SKM-1 (cell line): ENCODE measurements at regions not wholly inside any gene's neighbourhood (a gene's known extent, or its start where the extent isn't known, plus 50 kb on each side); places are given as distances from the start of the nearest gene placed in this dataset.
"Not testable (repeated sequence)": the region's sequence is repeated elsewhere in the genome, so short reads cannot be mapped to it uniquely, and the experiment has no call there.

Experiments used
- DNase-seq: peaks from one replicate; lab custom pipeline; 2025; ENCODE audit not compliant: unreplicated experiment; lab: John Stamatoyannopoulos, UW

DNA sequence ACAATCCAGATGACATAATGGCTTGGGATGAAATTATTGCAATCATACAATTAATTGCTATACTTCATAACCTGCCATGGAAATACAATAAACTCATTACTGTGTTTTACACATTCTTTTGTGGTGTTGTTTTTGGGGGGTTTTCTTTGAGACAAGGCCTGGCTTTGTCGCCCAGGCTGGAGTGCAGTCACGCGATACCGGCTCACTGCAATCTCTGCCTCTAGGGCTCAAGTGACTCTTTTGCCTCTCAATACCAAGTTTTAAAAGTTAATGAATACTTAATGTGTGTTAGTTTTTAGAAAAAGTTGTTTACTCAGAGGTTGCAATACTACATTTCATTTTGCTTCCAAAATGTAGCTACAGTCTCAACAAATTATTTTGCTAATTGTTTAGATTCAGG lies 598.4 kb downstream of the CHSY3 start:
- DNase-seq = no peak

DNA sequence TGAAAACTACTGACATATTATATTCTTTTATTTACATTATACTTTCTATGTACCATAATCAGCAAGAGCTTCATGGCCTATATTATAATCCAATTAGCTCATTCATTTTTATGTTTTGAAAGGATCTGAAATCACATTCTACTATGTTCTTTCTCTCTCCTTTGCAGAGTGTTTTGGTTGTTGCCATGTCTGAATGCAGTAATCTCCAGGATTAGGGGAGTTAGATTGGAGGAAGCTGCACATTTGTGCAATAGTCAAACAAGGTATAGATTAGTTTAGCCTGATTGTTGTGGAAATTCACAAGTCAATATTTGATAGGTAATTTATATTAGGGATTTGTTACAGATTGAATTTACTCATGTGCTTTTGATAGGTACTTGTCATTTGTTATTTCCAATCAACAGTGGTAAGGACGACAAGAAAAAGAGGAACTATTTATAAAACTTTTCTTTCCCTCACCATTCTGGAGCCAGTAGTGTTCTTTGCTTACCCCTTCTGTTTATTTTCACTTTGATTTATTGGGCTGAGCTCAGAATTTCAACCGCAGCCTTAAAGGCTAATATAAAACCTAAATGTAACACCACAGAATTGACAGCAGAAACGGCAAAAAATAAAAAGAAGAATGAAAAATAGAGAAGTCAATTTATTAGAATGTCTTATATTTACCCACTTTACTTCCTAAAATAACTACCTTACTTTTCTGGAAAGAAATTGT lies 597.0 kb downstream of the CHSY3 start:
- DNase-seq = no peak

DNA sequence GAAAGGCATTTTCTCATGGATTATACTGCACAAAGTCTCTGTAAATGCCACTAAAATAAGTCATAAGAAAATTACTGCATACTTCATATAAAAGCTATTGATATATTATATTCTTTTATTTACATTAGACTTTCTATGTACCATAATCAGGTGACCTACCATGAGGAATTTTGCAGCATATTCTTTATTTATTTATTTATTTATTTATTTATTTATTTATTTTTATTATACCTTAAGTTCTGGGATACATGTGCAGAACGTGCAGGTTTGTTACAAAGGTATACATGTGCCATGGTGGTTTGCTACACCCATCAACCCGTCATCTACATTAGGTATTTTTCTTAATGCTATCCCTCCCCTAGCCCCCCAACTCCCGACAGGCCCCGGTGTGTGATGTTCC lies 596.2 kb downstream of the CHSY3 start:
- DNase-seq = not testable (repeated sequence)

DNA sequence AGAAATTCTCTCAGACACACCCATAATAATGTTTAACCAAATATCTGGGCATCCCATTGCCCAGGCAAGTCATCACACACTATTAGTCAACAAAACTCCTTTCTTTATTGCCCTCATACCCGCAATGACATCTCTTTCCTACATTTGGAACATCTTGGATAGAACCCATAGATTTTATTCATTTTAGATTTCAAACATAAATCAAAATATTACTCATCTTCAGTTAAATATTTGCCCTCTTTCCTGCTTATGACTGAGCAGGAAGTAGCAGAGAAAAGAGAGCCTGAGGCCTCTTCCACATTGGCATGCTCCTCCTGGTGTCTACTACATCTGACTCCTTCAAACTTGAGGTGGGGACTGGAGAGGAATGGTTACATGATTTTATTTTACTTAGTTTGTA lies 592.0 kb downstream of the CHSY3 start:
- DNase-seq = no peak

DNA sequence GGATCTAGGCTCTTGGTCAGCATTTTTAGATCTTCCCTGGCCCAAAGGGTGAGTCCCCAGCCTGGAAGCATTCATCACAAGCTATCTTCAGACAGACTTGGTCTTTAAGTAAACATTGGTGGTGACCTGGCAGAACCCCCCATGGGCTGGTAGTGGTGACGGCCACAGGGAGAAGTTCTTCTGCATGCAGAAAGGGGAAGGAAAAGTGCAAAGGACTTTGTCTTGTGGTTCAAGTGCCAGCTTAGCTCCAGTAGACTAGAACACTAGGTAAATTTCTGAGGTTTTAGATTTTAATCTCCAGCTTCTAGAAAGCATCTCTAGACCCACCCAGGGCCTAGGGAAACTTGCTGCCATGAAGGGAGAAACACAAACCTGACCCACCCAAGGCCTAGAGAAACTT lies 584.0 kb downstream of the CHSY3 start:
- DNase-seq = no peak

DNA sequence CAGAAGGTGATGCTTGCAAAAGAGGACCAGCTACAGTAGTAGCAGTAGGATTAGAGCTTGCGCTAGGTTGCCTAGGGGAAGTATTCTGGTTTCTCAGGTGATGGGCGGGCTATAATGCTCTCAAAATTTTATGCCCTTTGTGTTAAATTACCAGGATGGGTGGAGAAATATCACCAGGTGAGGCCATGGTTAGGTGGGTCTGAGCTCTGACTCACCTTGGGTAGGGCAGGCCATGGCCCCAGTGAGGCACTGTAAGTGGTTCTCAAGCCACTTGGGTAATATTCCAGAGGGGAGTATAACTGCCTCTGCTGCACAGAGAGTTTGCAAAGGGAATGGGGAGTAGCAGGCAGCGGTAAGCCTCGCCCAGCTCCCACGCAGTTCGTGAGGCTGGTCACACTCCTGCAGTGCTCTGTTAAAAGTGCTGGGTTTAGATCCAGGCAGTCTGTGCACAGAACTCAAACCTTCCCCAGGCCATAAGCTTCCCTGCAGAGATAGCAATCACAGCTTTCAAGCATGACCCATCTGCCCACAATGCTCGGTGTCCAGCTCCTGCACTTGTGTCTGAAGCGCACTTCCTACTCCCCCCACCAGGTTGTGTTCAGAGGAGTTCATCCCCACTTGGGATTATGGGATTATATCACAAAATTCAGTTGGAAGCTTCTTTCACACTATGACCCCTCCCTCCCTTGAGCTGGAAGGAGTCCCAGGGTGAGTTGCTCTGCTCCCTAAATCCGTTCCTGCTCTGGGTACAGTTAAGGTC lies 575.0 kb downstream of the CHSY3 start:
- DNase-seq = no peak

DNA sequence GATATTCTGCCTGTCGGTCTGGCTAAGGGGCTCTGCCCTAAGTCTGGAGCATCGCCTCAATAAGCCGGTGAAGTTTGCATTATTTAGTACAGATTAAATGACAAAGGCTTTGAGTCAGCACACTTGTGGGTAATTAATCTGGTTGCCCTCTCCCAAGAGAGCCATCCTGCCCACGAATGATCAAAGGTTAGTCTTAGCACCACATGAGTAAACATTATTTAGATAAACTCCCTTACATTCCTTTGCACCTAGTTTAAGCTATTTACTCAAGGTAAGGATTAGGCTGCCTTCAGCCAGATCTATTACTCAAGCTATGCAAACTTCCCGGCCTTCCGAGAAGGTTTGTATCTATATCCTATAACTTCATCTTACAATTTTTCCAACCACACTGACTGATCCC lies 572.1 kb downstream of the CHSY3 start:
- no peak for DNase-seq

DNA sequence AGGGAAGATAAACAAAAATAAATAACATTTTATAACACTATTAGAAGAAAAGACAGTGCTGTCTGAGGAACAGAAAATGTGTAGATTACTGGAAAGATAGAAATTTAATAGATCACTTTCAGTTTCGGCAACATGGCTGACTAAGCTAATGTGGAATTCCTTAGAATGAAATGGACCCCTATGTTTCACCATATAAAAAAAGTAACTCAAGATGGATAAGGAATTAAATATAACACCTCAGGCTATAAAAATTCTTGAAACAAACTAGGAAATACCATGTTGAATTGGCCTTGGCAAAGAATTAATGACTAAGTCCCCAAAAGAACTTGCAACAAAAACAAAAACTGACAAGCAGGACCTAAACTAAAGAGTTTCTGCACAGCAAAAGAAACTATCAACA lies 558.3 kb downstream of the CHSY3 start:
- DNase-seq = no peak

DNA sequence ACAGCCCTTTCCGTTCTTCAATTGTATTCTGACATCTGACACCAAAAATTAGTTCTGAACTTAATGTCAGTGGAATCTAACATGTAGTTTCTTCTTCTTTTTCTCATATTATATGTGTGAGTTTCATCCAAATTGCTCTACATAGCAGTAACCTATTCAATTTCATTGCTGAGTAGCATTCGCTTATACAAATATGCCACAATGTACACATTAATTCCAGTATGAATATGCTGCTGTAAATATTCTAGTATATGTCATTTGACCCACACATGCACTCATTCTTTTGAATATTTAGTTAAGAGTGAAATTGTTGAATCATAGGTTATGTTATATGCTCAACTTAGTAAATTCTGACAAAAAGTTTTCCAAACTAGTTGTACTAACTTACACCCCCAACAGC lies 550.9 kb downstream of the CHSY3 start:
- DNase-seq = no peak

DNA sequence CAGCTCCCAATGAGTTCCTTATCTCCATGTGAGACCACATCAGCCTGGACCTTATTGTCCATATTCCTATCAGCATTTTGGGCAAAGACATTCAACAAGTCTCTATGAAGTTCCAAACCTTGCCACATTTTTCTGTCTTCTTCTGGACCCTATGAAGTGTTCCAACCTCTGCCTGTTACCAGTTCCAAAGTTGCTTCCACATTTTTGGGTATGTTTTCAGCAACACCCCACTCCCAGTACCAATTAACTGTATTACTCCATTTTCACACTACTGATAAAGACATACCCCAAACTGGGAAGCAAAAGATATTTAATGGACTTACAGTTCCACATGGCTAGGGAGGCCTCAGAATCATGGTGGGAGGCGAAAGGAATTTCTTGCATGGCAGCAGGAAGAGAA lies 548.5 kb downstream of the CHSY3 start:
- DNase-seq = no peak

DNA sequence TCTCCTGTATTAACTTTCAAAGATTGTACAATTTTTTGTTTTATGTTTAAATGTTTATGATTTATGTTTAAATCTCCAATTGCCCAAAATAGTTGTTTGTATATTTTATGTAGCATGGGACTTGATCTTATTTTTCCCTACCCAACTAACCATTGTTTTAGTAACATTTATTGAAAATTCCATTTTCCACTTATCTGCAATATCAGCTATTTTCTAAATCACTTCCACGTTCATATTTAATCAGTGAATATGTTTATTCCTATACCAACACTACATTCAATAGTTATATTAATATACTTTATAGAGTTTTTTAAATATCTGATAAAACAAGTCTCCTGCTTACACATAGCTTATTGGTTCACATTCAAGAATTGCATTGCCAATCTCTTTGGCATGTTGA lies 532.2 kb downstream of the CHSY3 start:
- DNase-seq = no peak

DNA sequence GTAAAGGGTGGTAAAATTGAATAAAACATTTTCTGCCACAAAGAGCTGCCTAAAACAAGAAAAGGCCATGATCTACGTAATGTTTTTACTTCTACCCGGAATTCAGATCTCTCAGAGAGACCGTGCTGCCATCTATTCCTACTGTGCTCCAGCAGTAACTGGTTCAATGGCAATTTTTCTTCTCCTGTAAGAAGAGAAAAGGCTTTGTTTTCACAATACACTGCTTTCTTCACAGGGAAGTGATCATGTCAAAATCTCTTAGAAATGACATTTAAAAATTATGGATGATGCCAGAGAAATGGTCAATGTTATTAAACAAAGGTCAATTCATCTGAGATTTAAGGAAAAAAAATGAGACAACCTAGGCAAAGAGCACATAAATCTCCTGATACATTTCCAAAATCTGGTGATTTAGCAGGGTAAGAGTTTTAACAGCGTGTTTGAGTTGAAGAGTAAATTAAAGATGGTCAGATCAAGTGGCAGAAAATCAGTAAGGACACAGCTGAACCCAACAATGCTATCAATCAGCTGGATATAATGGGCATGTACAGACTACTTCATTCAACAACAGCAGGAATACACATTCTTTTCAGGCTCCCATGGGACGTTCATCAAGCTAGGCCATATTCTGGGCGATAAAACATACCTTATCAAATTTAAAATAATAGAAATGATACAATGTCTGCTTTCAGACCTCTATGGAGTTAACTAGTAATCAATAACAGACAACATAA lies 523.1 kb downstream of the CHSY3 start:
- no peak for DNase-seq

DNA sequence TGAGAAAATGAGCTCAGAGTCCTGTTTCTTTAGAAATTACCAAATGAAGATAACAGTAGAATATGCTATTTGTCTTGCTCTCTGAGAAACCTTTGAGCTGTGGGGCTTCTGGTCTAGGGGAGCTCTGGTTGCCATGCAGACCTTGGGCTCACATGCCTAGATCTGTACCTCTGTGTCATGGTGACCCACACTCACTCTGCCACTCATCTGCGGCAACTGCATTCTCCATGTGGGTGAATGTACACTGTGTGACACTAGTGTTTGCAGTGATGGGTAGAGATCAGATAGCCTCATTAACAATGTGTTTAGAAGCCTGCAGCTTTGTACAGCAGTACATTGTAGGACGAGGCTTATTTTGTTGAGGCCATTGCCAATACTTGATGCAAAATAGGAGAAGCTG lies 521.2 kb downstream of the CHSY3 start:
- peak; percentile 12 for DNase-seq

DNA sequence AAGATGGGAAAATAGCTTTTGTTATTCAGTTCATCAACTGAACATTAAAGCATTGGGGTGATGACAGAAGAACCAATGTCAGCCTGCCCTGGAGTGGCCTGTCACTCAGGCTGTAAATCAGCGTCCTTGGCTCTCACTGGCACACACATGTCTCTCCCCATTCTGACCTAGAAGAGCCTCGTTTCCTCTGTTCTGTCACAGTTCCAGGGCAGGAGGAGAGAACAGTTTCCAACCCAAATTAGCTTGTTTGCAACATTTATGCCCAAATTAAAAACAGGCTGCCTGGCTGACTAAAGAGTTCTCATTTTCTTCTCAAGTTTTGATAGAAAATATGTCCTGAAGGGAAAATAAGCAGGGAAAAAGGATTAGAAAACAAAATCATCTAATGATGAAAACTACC lies 520.1 kb downstream of the CHSY3 start:
- DNase-seq = no peak

DNA sequence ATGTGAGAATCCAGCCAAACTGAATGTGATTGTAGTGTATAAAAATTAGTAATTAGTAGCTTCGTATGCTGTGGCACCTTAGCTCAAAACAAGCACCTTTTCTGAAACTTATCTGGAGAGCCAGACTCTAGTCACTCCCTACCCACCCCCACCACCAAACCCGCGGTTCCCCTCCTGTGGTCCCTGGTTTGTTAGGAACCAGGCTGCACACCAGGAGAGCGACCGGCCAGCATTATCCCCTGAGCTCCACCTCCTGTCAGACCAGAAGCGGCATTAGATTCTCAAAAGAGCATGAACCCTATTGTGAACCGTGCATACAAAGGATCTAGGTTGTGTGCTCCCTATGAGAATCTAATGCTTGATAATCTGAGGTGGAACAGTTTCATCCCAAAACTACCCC lies 498.6 kb downstream of the CHSY3 start:
- no peak for DNase-seq

DNA sequence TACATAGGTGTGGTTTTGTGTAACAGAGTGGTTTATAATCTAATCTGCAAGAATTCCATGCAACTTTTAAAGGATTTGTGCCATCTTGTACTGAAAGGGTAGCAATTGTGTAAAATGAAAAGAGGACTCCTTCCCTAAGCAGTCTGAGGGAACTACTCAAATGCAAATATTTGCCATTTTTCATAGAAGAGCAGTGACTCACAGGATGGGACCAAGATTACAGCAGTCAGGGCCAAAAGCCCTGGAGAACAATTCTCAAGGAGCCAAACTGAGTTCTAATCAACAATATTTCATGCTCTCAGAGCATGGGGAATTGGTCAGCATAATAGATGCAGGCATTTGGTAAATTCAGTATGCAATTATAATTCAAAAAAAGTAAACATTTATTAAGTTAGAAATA lies 495.8 kb downstream of the CHSY3 start:
- no peak for DNase-seq

DNA sequence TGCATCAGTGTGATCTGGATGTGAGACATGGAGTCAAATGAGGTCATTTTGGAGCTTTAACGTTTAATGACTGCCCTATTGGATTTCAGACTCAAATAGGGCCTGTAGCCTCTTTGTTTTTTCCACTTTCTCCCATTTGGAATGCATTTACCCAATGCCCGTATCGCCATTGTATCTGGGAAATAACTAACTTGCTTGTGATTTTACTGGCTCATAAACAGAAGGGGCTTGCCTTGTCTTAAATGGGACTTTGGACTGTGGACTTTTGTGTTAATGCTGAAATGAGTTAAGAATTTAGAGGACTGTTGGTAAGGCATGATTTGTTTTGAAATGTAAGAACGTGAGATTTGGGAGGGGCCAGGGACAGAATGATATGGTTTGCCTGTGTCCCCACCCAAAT lies 494.6 kb downstream of the CHSY3 start:
- DNase-seq = no peak

DNA sequence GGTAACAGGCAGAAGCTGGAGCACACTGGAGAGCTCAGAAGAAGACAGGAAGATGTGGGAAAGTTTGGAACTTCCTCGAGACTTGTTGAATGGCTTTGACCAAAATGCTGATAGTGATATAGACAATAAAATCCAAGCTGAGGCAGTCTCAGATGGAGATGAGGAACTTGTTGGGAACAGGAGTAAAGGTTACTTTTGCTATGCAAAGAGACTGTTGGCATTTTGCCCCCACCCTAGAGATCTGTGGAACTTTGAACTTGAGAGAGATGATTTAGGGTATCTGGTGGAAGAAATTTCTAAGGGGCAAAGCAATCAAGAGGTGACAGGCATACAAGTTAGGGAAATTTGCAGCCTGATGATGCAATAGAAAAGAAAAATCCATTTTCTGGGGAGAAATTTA lies 493.5 kb downstream of the CHSY3 start:
- DNase-seq = not testable (repeated sequence)

DNA sequence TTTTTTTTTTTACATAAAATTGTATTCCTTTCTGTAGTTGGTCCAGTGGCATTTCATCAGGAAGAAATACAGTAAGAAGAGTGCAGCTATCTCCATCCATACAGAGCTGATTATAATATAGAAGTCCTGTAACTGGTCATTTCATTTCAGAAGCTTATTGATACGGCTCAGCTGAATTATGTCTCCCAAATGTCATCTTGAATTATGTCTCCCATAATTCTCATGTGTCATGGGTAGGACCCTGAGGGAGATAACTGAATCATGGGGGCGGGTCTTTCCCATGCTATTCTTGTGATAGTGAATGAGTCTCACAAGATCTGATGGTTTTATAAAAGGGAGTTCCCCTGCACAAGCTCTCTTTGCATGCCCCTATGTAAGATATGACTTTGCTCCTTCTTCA lies 492.9 kb downstream of the CHSY3 start:
- no peak for DNase-seq

DNA sequence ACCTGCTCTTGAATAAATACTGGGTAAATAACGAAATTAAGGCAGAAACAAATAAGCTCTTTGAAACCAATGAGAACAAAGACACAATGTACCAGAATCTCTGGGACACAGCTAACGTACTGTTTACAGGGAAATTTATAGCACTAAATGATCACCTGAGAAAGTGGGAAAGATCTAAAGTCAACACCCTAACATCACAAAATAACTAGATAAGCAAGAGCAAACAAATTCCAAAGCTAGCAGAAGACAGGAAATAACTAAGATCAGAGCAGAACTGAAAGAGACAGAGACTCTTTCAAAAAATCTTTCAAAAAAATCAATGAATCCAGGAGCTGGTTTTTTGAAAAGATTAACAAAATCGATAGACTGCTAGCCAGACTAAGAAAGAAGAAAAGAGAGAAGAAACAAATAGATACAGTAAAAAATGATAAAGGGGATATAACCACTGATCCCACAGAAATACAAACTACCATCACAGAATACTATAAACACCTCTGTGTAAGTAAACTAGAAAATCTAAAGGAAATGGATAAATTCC lies 487.5 kb downstream of the CHSY3 start:
- DNase-seq = not testable (repeated sequence)

DNA sequence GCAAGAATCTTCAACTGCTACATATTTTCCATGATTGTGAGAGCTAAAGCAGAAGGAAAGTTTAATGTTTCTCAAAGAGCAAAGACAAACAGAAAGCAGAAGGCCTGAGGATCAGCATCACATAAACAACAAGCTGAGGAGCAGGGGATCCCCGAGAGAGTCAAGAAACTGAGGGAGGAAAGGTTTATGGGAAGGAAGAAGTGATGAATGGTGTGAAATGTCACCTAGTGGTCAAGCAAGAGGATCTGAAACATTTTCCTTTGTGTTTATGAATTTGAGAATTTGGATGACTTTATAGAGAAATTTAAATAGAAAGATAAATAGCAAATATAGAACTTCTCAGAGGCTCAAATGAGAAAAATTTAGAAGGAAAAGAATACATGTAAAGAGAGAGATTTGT lies 481.9 kb downstream of the CHSY3 start:
- no peak for DNase-seq

DNA sequence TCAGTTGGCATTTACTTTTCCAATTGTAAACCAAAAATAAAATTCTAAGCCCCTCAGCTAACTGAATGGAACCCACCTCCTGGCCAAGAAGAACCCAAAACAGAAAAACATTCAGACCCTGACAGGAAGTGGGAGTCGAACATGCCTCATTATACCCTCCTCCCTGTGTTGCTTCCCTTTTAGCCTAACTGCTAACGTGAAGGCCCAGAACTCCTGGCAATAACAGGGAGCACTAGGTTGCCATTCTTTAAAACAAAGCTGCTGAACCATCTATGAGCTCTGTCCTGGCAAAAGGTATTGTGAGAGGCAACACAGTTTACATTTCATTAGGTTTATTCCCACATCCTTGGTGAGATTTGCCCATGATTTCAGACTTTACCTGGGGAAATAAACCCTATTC lies 481.4 kb downstream of the CHSY3 start:
- no peak for DNase-seq
